Cardiac muscle cell (in vitro differentiated cells and primary cell): ENCODE measurements at regions not wholly inside any gene's neighbourhood (a gene's known extent, or its start where the extent isn't known, plus 50 kb on each side); places are given as distances from the start of the nearest gene placed in this dataset.

Experiments
- DNase-seq, 2 donors: peaks; one replicate each; pipeline versions ENCODE4 v3.0.0 to v3.0.0-alpha.2; 2010 to 2017; ENCODE audit warnings: low read depth in 1 of 2, low spot score in 1 of 2
- H3K27ac ChIP-seq: fragments of 200-600 bp; sonication (generic); 2 replicates; pipeline ENCODE4 v1.5.1; 2016
- H3K27me3 ChIP-seq: fragments of 200-600 bp; sonication (generic); 2 replicates; pipeline ENCODE4 v1.6.0; 2016; ENCODE audit warnings: control low read depth
- H3K36me3 ChIP-seq: fragments of 200-600 bp; sonication (generic); 2 replicates; pipeline ENCODE4 v1.5.1; 2016; ENCODE audit warnings: control low read depth
- H3K4me1 ChIP-seq: fragments of 200-600 bp; sonication (generic); 2 replicates; pipeline ENCODE4 v1.8.1; 2017; ENCODE audit warnings: low read depth, mild to moderate bottlenecking, mixed run types
- H3K4me3 ChIP-seq: fragments of 200-600 bp; sonication (generic); 2 replicates; pipeline ENCODE4 v1.5.1; 2016; ENCODE audit warnings: mild to moderate bottlenecking
- H3K9me3 ChIP-seq: fragments of 200-600 bp; sonication (generic); 2 replicates; pipeline ENCODE4 v1.5.1; 2017; ENCODE audit warnings: low read depth, mild to moderate bottlenecking, control low read depth
- CTCF ChIP-seq: IDR thresholded peaks from 2 replicates; pipeline ENCODE4 v1.5.1; 2012; ENCODE audit warnings: low read depth, mild to moderate bottlenecking, low read length

- no peak for DNase-seq
- no peaks in the 10 kb centered on the region for H3K4me1 ChIP-seq
- no peaks in the 10 kb centered on the region for H3K9me3 ChIP-seq
- no peak overlapping the region for H3K4me3 ChIP-seq
- no peaks in the 10 kb centered on the region for H3K36me3 ChIP-seq
- H3K27me3 ChIP-seq: no peaks in the 10 kb centered on the region
- no peak overlapping the region for H3K27ac ChIP-seq
- TF ChIP-seq CTCF: no peak
Observed at GRCh38 chr1:96660051-96660450, 61.5 kb upstream of the PTBP2 start.

- DNase-seq: peak in 1 of 2 donors; percentile 53
- Histone ChIP-seq H3K36me3 (no peaks in the 10 kb centered on the region), H3K27ac (no peak overlapping the region), H3K27me3 (no peaks in the 10 kb centered on the region), H3K4me1 (no peaks in the 10 kb centered on the region), H3K9me3 (no peaks in the 10 kb centered on the region), H3K4me3 (no peak overlapping the region)
- TF ChIP-seq CTCF: no peak
Observed at GRCh38 chr1:96660503-96660902, 61.1 kb upstream of the PTBP2 start.
